ENCODE measurements at regions not wholly inside any gene's neighbourhood (a gene's known extent, or its start where the extent isn't known, plus 50 kb on each side); places are given as distances from the start of the nearest gene placed in this dataset.

GRCh38 chr16:27613238-27613791 lies 63.4 kb downstream of the KATNIP start:
- no peak overlapping the region for H3K4me2 ChIP-seq (ENCODE audit: low read length)
- H3K14ac ChIP-seq (ENCODE audit: low read length): no peak overlapping the region
- H3K4me3 ChIP-seq (ENCODE audit: low read depth, low read length): no peak overlapping the region
- H3K4ac ChIP-seq (ENCODE audit: low read depth, low read length): no peak overlapping the region
- H4K8ac ChIP-seq (ENCODE audit: low read depth, low read length): no peak overlapping the region
- H3K79me2 ChIP-seq (ENCODE audit: control insufficient read depth, insufficient read depth, low read length, poor library complexity): no peaks in the 10 kb centered on the region
- no peak overlapping the region for H4K91ac ChIP-seq (ENCODE audit: low read depth, low read length)
- no peak overlapping the region for H2BK5ac ChIP-seq (ENCODE audit: low read depth, low read length, poor library complexity)
- H2BK120ac ChIP-seq (ENCODE audit: insufficient read depth, low read length, poor library complexity): no peak overlapping the region
- no peak overlapping the region for H3K18ac ChIP-seq (ENCODE audit: low read length)
- H3K27ac ChIP-seq (ENCODE audit: low read depth, low read length): no peak overlapping the region
- H3K4me1 ChIP-seq (ENCODE audit: control insufficient read depth in 1 of 2, insufficient read depth in 2 of 2, low read length in 2 of 2): no peaks in the 10 kb centered on the region
- DNase-seq: no peak
- peaks cover 2 to 5% of the 10 kb centered on the region in 2 experiments for H3K36me3 ChIP-seq (ENCODE audit: control insufficient read depth in 1 of 2, insufficient read depth in 2 of 2, low read length in 2 of 2)
- no peak overlapping the region for H2BK12ac ChIP-seq (ENCODE audit: low read length)
- no peak overlapping the region for H3K23ac ChIP-seq (ENCODE audit: low read length)
- no peaks in the 10 kb centered on the region for H3K9me3 ChIP-seq (ENCODE audit: insufficient read depth, low read depth, low read length)
- no peaks in the 10 kb centered on the region for H3K27me3 ChIP-seq (ENCODE audit: insufficient read depth, low read length)
- no peaks in the 10 kb centered on the region for H3K79me1 ChIP-seq (ENCODE audit: low read length)
- H2AK5ac ChIP-seq (ENCODE audit: low read length): no peak overlapping the region
- no CpG with 5 or more reads among the region's 8 CpGs for WGBS (ENCODE audit: extremely low coverage, insufficient coverage, insufficient read length)
- H4K12ac ChIP-seq (ENCODE audit: low read depth, low read length): no peak overlapping the region
- H2AFZ ChIP-seq (ENCODE audit: insufficient read depth, low read length, poor library complexity): no peak overlapping the region
- H3K9ac ChIP-seq (ENCODE audit: low read length): no peak overlapping the region

DNA sequence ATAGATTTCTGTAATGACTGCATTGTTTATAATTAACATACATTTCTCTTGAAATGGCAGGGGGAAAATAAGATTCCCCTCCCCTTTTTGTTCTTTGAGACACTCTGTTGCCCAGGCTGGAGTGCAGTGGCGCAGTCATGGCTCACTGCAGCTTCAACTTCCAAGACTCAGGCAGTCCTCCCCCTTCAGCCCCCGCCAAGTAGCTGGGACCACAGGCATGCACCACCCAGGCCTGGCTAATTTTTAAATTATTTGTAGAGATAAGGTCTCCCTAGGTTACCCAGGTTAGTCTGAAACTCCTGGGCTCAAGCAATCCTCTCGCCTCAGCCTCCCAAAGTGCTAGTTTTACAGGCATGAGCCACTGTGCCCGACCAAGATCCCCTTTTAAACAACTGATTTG lies 67.7 kb downstream of the KATNIP start:
- Histone ChIP-seq H4K91ac (ENCODE audit: low read depth, low read length) (no peak overlapping the region), H3K9ac (ENCODE audit: low read length) (no peak overlapping the region), H3K36me3 (ENCODE audit: control insufficient read depth in 1 of 2, insufficient read depth in 2 of 2, low read length in 2 of 2) (no peaks in the 10 kb centered on the region), H3K79me2 (ENCODE audit: control insufficient read depth, insufficient read depth, low read length, poor library complexity) (no peaks in the 10 kb centered on the region), H3K18ac (ENCODE audit: low read length) (no peak overlapping the region), H2BK5ac (ENCODE audit: low read depth, low read length, poor library complexity) (no peak overlapping the region), H2AK5ac (ENCODE audit: low read length) (no peak overlapping the region), H3K4ac (ENCODE audit: low read depth, low read length) (no peak overlapping the region), H4K8ac (ENCODE audit: low read depth, low read length) (no peak overlapping the region), H3K9me3 (ENCODE audit: insufficient read depth, low read depth, low read length) (no peaks in the 10 kb centered on the region), H3K14ac (ENCODE audit: low read length) (no peak overlapping the region), H4K12ac (ENCODE audit: low read depth, low read length) (no peak overlapping the region), H2AFZ (ENCODE audit: insufficient read depth, low read length, poor library complexity) (no peak overlapping the region), H3K79me1 (ENCODE audit: low read length) (no peaks in the 10 kb centered on the region), H3K27ac (ENCODE audit: low read depth, low read length) (no peak overlapping the region), H3K4me2 (ENCODE audit: low read length) (no peak overlapping the region), H3K4me3 (ENCODE audit: low read depth, low read length) (no peak overlapping the region), H2BK120ac (ENCODE audit: insufficient read depth, low read length, poor library complexity) (no peak overlapping the region), H3K4me1 (ENCODE audit: control insufficient read depth in 1 of 2, insufficient read depth in 2 of 2, low read length in 2 of 2) (no peaks in the 10 kb centered on the region), H3K23ac (ENCODE audit: low read length) (no peak overlapping the region), H2BK12ac (ENCODE audit: low read length) (no peak overlapping the region), H3K27me3 (ENCODE audit: insufficient read depth, low read length) (no peaks in the 10 kb centered on the region)
- DNase-seq: no peak
- WGBS (ENCODE audit: extremely low coverage, insufficient coverage, insufficient read length): no CpG with 5 or more reads among the region's 4 CpGs

- Histone ChIP-seq H3K18ac (ENCODE audit: low read length) (no peak overlapping the region), H3K23ac (ENCODE audit: low read length) (no peak overlapping the region), H3K9me3 (ENCODE audit: insufficient read depth, low read depth, low read length) (no peaks in the 10 kb centered on the region), H3K4me3 (ENCODE audit: low read depth, low read length) (no peak overlapping the region), H3K27me3 (ENCODE audit: insufficient read depth, low read length) (no peaks in the 10 kb centered on the region), H3K4me1 (ENCODE audit: control insufficient read depth in 1 of 2, insufficient read depth in 2 of 2, low read length in 2 of 2) (no peaks in the 10 kb centered on the region), H2BK120ac (ENCODE audit: insufficient read depth, low read length, poor library complexity) (no peak overlapping the region), H2BK5ac (ENCODE audit: low read depth, low read length, poor library complexity) (no peak overlapping the region), H4K91ac (ENCODE audit: low read depth, low read length) (no peak overlapping the region), H3K27ac (ENCODE audit: low read depth, low read length) (no peak overlapping the region), H3K36me3 (ENCODE audit: control insufficient read depth in 1 of 2, insufficient read depth in 2 of 2, low read length in 2 of 2) (no peaks in the 10 kb centered on the region), H2AFZ (ENCODE audit: insufficient read depth, low read length, poor library complexity) (no peak overlapping the region), H3K79me1 (ENCODE audit: low read length) (no peaks in the 10 kb centered on the region), H4K8ac (ENCODE audit: low read depth, low read length) (no peak overlapping the region), H3K14ac (ENCODE audit: low read length) (no peak overlapping the region), H4K12ac (ENCODE audit: low read depth, low read length) (no peak overlapping the region), H2BK12ac (ENCODE audit: low read length) (no peak overlapping the region), H3K79me2 (ENCODE audit: control insufficient read depth, insufficient read depth, low read length, poor library complexity) (no peaks in the 10 kb centered on the region), H3K4ac (ENCODE audit: low read depth, low read length) (no peak overlapping the region), H3K9ac (ENCODE audit: low read length) (no peak overlapping the region), H2AK5ac (ENCODE audit: low read length) (no peak overlapping the region), H3K4me2 (ENCODE audit: low read length) (no peak overlapping the region)
- WGBS (ENCODE audit: extremely low coverage, insufficient coverage, insufficient read length): no CpG with 5 or more reads among the region's 15 CpGs
- no peak for DNase-seq
These were observed 68.2 kb downstream of the KATNIP start for GRCh38 chr16:27618165-27618564.

GRCh38 chr16:27618606-27619327 lies 68.8 kb downstream of the KATNIP start:
- Histone ChIP-seq H2BK5ac (ENCODE audit: low read depth, low read length, poor library complexity) (no peak overlapping the region), H3K79me1 (ENCODE audit: low read length) (no peaks in the 10 kb centered on the region), H3K18ac (ENCODE audit: low read length) (no peak overlapping the region), H3K9ac (ENCODE audit: low read length) (no peak overlapping the region), H3K4me1 (ENCODE audit: control insufficient read depth in 1 of 2, insufficient read depth in 2 of 2, low read length in 2 of 2) (no peaks in the 10 kb centered on the region), H3K4me2 (ENCODE audit: low read length) (no peak overlapping the region), H4K12ac (ENCODE audit: low read depth, low read length) (no peak overlapping the region), H4K8ac (ENCODE audit: low read depth, low read length) (no peak overlapping the region), H3K4me3 (ENCODE audit: low read depth, low read length) (no peak overlapping the region), H3K36me3 (ENCODE audit: control insufficient read depth in 1 of 2, insufficient read depth in 2 of 2, low read length in 2 of 2) (no peaks in the 10 kb centered on the region), H3K27ac (ENCODE audit: low read depth, low read length) (no peak overlapping the region), H2BK120ac (ENCODE audit: insufficient read depth, low read length, poor library complexity) (no peak overlapping the region), H3K79me2 (ENCODE audit: control insufficient read depth, insufficient read depth, low read length, poor library complexity) (no peaks in the 10 kb centered on the region), H3K9me3 (ENCODE audit: insufficient read depth, low read depth, low read length) (no peaks in the 10 kb centered on the region), H3K4ac (ENCODE audit: low read depth, low read length) (no peak overlapping the region), H2BK12ac (ENCODE audit: low read length) (no peak overlapping the region), H2AFZ (ENCODE audit: insufficient read depth, low read length, poor library complexity) (no peak overlapping the region), H3K23ac (ENCODE audit: low read length) (no peak overlapping the region), H3K27me3 (ENCODE audit: insufficient read depth, low read length) (no peaks in the 10 kb centered on the region), H4K91ac (ENCODE audit: low read depth, low read length) (no peak overlapping the region), H3K14ac (ENCODE audit: low read length) (no peak overlapping the region), H2AK5ac (ENCODE audit: low read length) (no peak overlapping the region)
- WGBS (ENCODE audit: extremely low coverage, insufficient coverage, insufficient read length): no CpG with 5 or more reads among the region's 7 CpGs
- no peak for DNase-seq
